Left ventricle myocardium inferior (tissue), 1 donor: ENCODE measurements at regions not wholly inside any gene's neighbourhood (a gene's known extent, or its start where the extent isn't known, plus 50 kb on each side); places are given as distances from the start of the nearest gene placed in this dataset.
A peak's percentile ranks its signal among the peaks of the same experiment; 100 is the strongest.

ENCODE experiments used
- DNase-seq: peaks from one replicate; pipeline ENCODE4 v3.0.0-alpha.2; 2020
- H3K27ac ChIP-seq: fragments of 200-600 bp; replicated peaks from 2 replicates; pipeline ENCODE4 v1.8.0; 2021
- H3K27me3 ChIP-seq: fragments of 200-600 bp; 2 replicates; pipeline ENCODE4 v1.8.0; 2021; ENCODE audit warnings: low read depth
- H3K36me3 ChIP-seq: fragments of 200-600 bp; 2 replicates; pipeline ENCODE4 v1.8.0; 2021
- H3K4me1 ChIP-seq: fragments of 200-600 bp; 2 replicates; pipeline ENCODE4 v1.8.0; 2021
- H3K4me3 ChIP-seq: fragments of 200-600 bp; 2 replicates; pipeline ENCODE4 v1.8.0; 2021; ENCODE audit warnings: mild to moderate bottlenecking, moderate library complexity
- H3K9me3 ChIP-seq: fragments of 200-600 bp; replicated peaks from 2 replicates; pipeline ENCODE4 v1.8.0; 2021
- CTCF ChIP-seq: fragments of 200-600 bp; IDR thresholded peaks from 2 replicates; pipeline ENCODE4 v1.8.0; 2021; ENCODE audit warnings: antibody characterized with exemption, mild to moderate bottlenecking, borderline replicate concordance
- intact Hi-C: fragments of 100-400 bp; cut with micrococcal nuclease; formaldehyde crosslinking; loops from one replicate; pipeline ENCODE4 v1.11.0; 2022
- donor health status: DM: no; HTN: yes; CAD: no; lungs with severe emphysema.

- H3K9me3 ChIP-seq: peaks cover 10% of the 10 kb centered on the region
- H3K4me3 ChIP-seq: no peak overlapping the region
- no peaks in the 10 kb centered on the region for H3K4me1 ChIP-seq
- no peaks in the 10 kb centered on the region for H3K27me3 ChIP-seq
- intact Hi-C loops: no loop called here
- no peak overlapping the region for H3K27ac ChIP-seq
- TF ChIP-seq CTCF: no peak
- H3K36me3 ChIP-seq: no peaks in the 10 kb centered on the region
- DNase-seq: no peak
Measured at GRCh38 chr5:119951330-119951934, 322.1 kb downstream of the FAM170A start.

GRCh38 chr5:119953474-119953873 is 324.1 kb downstream of the FAM170A start:
- Histone ChIP-seq H3K4me1 (no peaks in the 10 kb centered on the region), H3K27me3 (no peaks in the 10 kb centered on the region), H3K27ac (no peak overlapping the region), H3K9me3 (peaks cover 10% of the 10 kb centered on the region), H3K4me3 (no peak overlapping the region), H3K36me3 (no peaks in the 10 kb centered on the region)
- intact Hi-C loops: no loop called here
- no peak for TF ChIP-seq CTCF
- DNase-seq: no peak

DNA sequence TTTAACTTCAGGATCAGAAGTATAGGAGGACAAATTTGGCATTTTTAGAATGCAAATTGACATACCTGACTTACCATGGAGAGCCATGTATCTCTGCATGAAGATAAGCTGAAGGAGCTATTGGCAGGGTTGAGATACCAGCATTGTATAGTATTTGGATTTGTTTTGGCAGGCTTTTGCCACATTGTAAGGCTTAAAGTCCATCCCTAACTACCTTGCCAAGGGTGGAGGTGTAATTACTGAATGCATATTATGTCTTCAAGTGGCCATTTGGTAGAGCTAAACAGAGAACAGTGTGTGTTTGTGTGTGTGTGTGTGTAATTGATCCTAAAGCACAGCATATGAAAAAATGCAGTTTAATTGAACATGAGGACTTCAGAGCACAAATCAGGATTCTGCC is 324.7 kb downstream of the FAM170A start:
- no peak for DNase-seq
- TF ChIP-seq CTCF: no peak
- intact Hi-C loops: no loop called here
- Histone ChIP-seq H3K27me3 (no peaks in the 10 kb centered on the region), H3K36me3 (no peaks in the 10 kb centered on the region), H3K27ac (no peak overlapping the region), H3K4me1 (no peaks in the 10 kb centered on the region), H3K9me3 (peaks cover 10% of the 10 kb centered on the region), H3K4me3 (no peak overlapping the region)

- Histone ChIP-seq H3K27ac (no peak overlapping the region), H3K4me3 (no peak overlapping the region), H3K36me3 (no peaks in the 10 kb centered on the region), H3K9me3 (peaks cover 8% of the 10 kb centered on the region), H3K4me1 (no peaks in the 10 kb centered on the region), H3K27me3 (no peaks in the 10 kb centered on the region)
- no peak for DNase-seq
- intact Hi-C loops: no loop called here
- no peak for TF ChIP-seq CTCF
Measured at GRCh38 chr5:119961993-119962392, 332.6 kb downstream of the FAM170A start.

DNA sequence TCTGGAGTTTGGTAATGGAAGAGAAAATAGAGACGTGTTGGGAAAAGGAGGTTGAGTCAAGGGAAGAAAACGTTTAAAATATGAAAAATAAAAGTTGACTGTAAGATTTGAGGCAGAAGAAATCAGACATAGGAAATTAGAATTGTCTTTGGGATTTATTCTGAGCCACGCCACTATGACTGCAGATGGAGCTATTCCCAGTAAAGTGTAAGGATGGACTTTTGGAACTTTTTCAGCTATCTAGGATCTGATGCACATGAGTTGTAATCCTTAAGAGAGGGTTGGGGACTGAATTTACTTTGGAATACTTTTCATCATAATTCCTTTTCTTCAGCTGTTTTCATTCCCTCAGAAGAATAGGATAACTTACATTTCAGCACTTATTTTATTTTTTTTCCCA is 336.7 kb downstream of the FAM170A start:
- Histone ChIP-seq H3K4me3 (no peak overlapping the region), H3K36me3 (no peaks in the 10 kb centered on the region), H3K4me1 (no peaks in the 10 kb centered on the region), H3K9me3 (peaks cover 28% of the 10 kb centered on the region), H3K27ac (peak overlapping the region; percentile 1), H3K27me3 (no peaks in the 10 kb centered on the region)
- DNase-seq: no peak
- TF ChIP-seq CTCF: peak; percentile 50
- intact Hi-C loops: no loop called here
